Frontal cortex (tissue), 3 donors: ENCODE measurements at regions not wholly inside any gene's neighbourhood (a gene's known extent, or its start where the extent isn't known, plus 50 kb on each side); places are given as distances from the start of the nearest gene placed in this dataset.
"Not testable (repeated sequence)": the region's sequence is repeated elsewhere in the genome, so short reads cannot be mapped to it uniquely, and the experiment has no call there.

Experiments used
- DNase-seq, 2 donors: peaks; one replicate each; pipeline ENCODE4 v3.0.0; 2012; ENCODE audit warnings: low spot score in 2 of 2
- FAIRE-seq: peaks from 2 replicates; lab custom pipeline; 2012; peaks lifted over from hg19 to GRCh38; lab: Jason Lieb, UNC
- donor health status: control.
- donor health status: control.
- donor health status: control.

DNA sequence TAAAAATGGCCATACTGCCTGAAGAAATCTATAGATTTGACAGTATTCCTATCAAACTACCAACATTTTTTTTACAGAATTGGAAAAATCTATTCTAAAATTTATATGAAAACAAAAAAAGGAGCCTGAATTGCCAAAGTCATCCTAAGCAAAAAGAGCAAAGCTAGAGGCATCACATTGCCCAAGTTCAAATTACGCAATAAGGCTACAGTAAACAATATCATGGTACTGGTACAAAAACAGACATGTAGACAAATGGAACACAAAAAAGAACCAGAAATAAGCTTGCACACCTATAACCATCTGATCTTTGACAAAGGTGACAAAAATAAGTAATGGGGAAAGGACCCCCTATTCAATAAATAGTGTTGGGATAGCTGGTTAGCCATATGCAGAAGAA, 50.2 kb upstream of the THSD7B start:
- FAIRE-seq = no peak

DNA sequence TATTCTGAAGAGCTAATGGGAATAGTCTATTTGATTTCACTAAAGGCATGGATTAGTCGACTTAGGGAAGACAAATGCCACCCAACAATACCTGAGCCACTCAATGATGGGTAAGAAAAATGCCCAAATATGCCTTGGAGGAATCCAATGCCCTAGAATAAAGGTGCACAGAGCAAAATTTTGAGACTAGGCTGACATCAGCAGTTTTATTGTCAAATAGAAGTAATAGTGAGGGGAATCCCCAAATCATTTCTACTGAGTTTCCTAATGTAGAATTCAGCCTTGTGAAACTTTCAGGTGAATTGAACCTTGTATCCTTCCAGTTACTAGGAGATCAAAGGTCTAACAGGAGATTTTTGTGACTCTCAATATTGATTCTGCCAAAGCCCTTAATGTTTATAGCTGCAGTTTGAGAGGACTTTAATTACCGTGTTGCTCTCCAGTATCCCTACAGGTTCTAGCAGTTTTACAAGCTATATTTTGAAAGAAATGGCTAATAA, 50.8 kb upstream of the THSD7B start:
- FAIRE-seq (no peak), DNase-seq (no peak)

More for the DNA sequence above, 50.2 kb upstream of the THSD7B start:
- no peak for DNase-seq

DNA sequence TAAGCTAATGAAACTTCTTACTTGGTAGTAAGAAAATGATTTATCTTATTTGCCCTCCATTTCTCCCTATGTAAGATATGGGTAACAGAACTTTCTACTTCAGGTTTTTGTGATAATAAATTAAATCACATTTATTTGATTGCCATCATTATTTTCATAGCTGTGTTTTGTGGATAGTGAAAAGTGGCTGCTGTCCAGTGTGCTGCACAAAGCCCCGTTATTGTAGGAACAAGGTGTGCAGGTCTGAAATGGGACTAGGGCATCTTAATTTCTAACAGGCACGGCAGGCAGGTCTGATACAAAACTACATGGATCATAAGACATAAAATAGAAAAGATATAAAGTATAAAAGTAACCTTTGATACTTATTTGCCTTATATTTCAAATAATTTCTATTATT, 51.6 kb upstream of the THSD7B start:
- FAIRE-seq (no peak), DNase-seq (no peak)

DNA sequence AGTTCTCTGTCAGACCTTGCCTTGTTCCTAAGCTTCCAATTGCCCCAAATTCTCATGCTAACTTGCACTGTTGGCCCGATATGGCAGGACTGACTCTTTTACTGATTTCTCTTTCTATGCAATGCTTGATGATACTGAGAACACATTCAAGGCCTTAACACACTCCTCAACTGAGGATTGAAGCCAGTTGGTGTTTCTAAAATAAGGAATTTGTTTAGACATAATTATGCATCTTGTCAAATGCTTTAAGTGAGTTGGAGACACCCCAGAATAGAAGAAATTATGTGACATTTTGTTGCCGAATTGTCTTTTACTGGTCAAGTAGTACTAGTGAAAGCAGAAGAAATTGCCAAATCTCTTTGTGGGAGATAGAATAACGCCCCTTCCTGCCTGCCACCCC, 60.0 kb upstream of the THSD7B start:
- DNase-seq = no peak
- FAIRE-seq = no peak

DNA sequence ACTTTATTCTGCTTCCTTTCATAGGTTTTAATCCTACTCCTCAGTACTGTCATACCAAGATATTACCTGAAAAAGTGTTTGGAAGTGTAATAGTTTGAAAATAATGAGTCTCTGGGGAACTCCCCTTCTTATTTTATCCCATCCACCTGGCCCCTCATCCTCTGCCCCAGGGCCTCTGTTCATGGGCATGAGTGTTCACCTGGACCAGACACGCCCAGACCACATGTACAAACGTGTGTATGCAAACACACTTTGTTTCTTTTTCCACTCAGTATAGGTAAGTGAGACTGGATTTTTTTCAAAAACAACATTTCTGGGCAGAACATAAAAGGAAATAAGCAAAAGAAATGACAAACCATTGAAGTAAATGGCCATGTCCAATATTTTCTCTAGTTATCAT, 62.1 kb upstream of the THSD7B start:
- DNase-seq (no peak), FAIRE-seq (no peak)

DNA sequence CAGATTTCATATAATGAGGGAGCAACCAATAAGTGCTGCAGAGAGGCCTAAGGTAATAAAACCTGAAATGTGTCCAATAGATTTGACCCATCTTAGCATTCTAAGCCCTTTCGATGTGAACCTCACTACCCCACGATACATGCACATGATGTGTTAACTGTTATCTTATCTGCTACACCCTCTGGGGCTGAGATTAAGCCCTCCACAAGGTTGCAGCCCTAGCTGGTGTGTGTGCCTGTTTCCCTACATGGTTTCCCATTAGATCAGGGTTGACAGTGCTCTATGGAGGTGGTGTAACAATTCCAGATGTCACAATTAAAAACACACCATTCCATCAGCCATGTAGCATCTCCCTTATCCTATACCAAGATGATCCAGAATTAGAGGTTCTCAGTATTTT, 68.9 kb upstream of the THSD7B start:
- FAIRE-seq (no peak), DNase-seq (no peak)

DNA sequence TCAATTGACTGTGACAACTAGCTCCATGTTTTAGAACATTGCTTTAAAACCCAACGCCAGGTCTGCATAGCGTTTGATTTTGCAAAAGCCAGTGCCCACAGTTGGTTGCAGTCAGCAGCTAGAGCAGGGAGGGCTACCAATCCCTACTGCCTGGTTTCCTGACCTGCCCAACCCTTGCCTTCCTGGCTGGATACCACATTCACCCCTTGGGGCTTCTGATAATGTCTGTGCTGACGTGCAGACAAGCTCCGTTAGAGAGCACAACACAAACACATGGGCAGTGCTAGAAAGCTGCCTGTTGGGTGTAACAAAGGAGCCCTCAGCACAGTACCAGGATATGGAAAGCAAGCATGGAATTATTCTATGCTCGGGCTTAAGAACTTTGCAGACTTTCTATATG, 71.4 kb upstream of the THSD7B start:
- no peak for FAIRE-seq

DNA sequence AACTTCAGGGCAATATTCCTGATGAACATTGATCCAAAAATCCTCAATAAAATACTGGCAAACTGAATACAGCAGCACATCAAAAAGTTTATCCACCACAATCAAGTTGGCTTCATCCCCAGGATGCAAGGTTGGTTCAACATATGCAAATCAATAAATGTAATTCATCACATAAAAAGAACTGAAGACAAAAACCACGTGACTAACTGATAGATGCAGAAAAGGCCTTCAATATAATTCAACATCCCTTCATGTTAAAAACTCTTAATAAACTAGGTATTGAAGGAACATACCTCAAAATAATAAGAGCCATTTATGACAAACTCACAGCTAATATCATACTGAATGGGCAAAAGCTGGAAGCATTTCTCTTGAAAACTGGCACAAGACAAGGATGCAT, 85.3 kb upstream of the THSD7B start:
- DNase-seq, FAIRE-seq: not testable (repeated sequence)

More for the DNA sequence above, 71.4 kb upstream of the THSD7B start:
- no peak for DNase-seq

DNA sequence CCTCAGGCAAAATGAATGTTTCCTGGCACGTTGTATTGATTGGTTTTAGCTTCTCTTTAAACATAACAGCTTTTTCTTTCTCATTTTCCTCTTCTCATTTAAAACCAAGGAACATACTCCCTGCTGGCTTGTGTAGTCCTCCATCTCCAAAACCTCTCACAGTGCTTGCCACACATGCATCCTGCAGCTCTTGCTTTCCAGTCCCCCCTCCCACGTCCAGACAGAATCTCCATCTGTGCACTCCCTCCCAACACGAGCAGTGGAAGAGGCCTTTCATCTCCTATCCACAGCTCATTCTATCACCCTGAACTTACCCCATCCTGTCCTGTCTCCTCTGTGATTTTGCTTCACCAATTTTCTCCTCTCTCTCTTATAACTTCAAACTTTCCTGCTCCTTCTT, 99.6 kb upstream of the THSD7B start:
- no peak for DNase-seq
- no peak for FAIRE-seq

DNA sequence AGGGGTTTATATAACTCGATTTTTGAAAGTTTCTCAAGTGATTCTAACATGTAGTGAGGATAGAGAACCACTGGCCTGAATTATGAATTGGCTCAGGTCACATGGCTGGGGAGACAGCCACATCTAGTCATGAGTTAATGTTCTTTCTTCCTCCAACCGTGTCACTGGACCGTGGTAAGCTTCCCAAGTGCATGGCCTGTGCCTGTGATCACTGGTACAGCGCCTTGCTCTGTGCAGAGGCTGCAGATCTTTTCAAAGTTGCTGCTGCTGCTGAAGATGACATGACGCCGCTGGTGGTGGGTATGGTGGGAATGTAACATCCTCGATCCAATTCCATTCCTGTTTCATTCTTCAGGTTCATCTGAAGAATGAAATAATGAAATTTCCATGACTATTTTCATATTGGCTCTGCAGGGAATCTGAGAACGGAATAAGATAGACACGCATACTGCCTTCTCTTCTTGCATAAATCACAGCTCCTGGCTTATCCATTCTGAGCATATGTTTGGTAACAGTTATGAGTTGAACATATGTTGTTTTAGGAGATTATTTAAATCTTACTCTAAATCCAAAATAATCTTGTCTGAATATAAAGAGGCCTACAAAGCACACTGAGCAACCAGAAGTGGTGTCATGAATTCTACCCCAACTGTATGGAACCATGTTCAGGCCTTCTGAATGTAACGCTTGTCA, 100.5 kb upstream of the THSD7B start:
- DNase-seq (no peak), FAIRE-seq (no peak)

DNA sequence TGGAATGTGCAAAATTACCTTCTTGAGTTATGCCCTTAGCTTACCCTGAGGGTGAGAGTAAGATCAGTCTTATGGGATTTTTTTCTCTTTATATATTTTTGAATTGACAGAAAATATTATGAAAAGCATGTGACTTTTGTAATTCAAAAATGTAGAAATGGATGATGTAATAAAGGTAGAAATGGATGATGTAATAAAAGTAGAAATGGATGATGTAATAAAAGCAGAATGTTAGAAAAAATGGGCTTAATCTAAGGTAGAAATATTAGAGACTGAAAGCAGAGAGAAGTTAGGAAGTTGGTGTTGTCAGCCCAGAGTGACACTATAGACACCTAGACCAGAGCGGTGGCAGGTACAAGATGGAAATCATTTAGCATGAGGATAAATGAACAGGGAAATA, 107.1 kb upstream of the THSD7B start:
- DNase-seq = no peak
- no peak for FAIRE-seq

DNA sequence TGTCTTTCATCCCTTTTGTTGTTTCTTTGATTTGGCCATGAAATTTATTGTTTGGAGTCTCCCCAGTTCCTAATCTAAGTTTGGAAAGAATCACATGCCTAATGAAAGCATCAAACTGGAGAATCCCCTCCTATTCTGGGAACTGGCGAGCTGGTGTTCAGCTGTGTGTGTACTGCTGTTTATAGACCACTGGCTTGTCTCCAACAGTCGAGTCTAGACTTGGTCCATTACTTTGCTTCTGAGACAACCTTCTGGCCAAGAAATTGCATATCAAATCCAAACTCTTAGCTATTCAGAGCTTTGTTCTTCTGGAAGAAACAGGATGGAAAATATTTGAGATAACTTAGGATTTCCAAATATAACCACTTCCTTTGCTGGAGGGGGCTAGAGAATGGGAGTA, 111.5 kb upstream of the THSD7B start:
- FAIRE-seq = no peak
- DNase-seq = no peak

DNA sequence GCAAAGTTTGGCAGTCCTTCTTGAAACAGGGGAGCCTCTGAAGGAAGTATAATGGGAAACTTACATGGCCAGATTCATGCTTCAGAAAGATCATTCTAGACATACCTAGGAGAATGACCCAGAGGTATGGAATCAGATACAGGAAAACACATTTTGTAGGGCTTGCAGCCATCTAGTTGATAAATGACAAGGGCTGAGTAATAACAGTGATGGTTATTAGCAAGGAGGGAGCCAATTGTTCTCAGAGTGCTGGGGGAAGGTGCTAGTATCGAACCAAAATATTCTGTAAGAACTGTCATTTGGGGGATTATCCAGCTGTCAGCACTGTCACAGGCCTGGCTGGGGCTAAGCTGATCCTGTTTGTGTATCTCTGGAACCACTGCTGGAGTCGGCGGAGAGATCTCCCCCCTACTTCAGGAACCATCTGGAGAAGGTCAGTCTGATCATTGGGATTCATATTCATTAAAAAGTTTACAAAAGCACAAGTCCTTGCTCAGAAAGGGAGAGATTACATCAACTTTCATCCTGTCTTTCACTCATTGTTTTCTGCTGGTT, 113.8 kb upstream of the THSD7B start:
- FAIRE-seq = no peak
- DNase-seq = no peak

DNA sequence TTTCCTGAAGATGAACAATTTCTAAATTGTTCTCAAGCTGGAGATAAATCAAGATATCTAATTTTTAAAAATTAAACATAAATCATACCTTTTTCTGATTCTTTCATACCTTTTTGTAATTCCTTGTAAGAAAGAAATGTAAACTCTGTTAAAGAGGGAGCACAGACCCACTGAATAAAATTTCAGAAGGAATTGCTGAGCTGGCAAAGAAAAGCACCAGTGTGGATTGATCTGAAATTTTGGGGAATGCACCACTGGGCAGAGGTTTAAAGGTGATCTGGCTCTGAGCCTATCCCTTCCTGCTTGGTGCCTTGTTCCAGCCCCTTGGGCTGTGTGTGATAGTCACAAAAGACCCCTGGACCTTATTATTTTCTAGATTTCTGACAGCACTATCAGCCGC, 118.3 kb upstream of the THSD7B start:
- FAIRE-seq (no peak), DNase-seq (no peak)

DNA sequence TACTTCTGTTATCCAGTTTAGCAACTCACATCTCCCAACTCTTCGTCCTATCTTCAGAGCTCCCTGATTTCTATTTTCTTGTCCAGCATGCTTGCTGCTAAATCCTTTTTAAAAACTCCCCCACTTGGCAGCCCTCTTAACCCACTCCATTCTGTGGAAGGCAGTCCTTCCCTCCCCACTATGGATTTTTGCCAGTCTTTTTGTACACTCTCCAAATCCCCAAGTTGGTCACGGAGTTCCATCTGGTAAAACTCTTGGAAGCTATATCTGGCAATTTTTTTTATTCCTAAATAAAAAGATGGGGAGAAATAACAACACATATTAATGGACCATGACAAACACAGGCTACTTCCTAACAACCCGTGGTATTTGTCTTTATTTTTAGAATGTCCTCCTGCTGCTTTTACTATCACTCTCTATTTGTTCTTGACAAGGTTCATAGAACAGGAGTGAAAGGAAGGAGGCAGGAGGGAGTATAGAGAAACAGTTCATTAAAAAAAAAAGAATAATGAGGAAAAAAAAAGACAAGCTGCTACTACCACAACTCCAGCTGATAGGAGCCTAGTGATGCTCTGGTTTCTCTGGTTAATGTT, 120.0 kb upstream of the THSD7B start:
- DNase-seq = no peak
- FAIRE-seq = no peak

DNA sequence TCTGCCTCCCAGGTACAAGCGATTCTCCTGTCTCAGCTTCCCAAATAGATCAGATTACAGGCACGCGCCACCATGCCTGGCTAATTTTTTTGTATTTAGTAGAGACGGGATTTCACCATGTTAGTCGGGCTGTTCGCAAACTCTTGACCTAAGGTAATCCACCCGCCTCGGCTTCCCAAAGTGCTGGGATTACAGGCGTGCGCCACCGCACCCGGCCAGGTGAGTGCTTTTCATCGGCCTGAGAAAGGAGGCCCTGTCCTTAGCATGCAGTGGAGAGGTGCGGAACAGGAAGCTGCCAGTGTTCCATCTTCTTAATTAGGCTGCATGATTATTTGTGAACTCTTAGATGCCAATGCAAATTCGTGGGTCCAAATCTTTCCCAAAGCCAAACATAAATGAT, 125.7 kb upstream of the THSD7B start:
- FAIRE-seq (no peak), DNase-seq (no peak)

DNA sequence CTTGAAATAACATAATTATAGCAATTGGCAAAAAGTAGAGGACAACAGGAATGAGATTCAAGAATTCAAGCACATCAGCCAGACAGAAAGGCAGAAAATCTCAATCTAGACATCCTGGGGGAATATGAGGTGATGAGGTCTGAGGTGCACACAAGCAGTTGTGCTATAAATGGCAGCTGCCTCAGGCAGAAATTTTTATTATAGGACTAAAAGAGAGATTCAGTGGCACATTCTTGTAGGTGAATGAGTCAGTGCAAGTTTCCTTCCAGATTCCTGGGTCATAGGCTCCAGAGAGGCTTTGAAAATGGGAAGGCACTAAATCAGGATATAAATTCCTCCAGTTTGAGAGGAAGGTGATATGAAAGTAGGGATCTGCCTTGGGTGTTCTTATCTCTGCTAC, 127.2 kb upstream of the THSD7B start:
- FAIRE-seq (no peak), DNase-seq (no peak)

DNA sequence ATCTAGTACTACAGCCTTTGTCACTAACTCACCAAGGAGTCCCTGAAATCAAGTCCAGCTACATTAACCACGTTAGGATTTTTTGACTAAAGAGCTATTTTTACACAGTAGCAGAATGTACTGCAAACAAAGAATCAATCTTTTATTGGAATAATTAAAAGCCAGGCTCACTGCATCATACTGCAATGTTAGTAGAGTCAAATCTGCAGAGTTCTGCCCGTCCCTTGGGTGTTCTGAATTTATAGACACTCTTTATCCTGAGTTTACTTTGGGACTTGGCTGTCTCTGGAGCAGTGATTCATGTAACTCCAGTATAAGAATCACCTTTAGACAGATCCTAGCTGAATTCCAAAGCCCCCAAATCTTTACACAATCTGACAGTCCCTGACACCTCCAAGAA, 127.9 kb upstream of the THSD7B start:
- FAIRE-seq = no peak
- DNase-seq = no peak

DNA sequence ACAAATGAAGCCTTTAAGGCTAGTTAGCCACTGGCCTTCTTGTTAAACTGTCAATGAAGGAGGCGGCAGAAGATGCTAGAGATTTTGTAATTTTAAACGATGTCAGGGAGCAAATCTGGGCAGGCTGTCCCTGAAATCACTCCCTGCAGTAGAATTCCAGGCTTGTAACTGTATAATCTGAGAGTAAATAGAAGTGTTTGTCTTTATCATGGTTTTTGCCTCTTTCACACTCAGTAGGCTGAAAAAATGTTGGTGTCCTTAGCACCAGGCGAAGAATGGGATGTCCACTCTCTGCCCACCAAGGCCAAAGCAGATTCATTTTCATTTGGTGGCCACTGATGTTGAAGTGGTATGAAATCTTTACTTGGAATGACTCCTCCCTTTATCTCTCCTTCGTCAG, 136.9 kb upstream of the THSD7B start:
- DNase-seq (no peak), FAIRE-seq (no peak)

DNA sequence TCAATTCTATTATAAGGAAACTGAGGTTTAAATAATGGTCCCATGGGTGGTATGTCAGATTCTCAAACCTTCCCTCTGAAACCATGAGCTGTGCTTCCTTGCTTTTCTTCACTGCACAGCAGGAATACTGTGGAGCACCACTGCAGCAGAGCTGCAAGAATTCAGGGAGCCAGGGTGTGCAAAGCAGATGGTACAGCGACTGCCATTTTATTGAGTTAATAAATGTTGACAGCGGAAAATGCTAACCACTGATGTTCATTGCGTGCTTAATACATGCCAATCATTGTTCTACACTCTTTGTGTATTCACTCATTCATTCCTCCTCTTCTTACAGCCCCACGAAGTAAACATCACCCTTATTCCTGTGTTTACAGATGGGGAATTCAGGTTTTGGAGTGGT, 152.2 kb upstream of the THSD7B start:
- no peak for FAIRE-seq
- no peak for DNase-seq

DNA sequence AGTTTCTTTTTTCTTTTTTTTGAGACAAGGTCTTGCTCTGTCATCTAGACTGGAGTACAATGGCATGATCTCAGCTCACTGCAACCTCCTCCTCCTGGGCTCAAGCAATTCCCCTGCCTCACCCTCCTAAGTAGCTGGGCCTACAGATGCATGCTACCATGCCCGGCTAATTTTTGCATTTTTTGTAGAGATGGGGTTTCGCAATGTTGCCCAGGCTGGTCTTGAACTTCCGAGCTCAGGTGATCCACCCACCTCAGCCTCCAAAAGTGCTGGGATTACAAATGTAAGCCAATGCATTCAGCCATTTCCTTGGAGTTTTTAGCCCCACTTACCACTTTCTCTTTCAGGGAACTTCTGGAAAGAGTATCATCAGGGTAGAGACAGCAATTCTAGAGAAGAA, 153.3 kb upstream of the THSD7B start:
- FAIRE-seq = no peak

DNA sequence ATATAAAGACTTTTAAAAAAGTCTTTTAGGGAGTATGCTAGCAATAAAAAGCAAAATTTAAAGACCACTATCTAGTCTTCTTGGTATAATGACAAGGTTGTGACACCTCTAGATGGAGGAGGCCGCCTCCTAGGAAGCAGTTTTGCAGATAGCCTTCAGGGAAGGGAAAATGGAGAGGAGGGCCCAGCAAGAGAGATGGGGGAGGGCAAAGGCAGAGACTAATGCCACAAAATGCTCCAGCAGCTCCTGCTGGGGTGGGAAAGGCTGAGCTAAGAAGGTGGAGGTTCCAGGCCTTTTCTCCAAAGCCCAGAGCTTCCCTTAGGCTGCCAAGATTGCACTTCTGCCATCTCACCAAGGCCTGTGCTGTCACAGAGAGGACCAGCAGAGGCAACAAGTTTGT, 153.9 kb upstream of the THSD7B start:
- FAIRE-seq (no peak), DNase-seq (no peak)

More for the DNA sequence above, 153.3 kb upstream of the THSD7B start:
- DNase-seq = no peak
